B cell (primary cell): ENCODE measurements at regions not wholly inside any gene's neighbourhood (a gene's known extent, or its start where the extent isn't known, plus 50 kb on each side); places are given as distances from the start of the nearest gene placed in this dataset.

ENCODE experiments used
- ATAC-seq: fragments of 200-7000 bp; cut with Tn5 transposase; one replicate; pipeline ENCODE4 v1.10.0; 2021; ENCODE audit warnings: low read depth, mild to moderate bottlenecking, moderate number of reproducible peaks, moderate library complexity
- CTCF ChIA-PET: fragments of 350-600 bp; sonication (Branson Sonifier 250); formaldehyde crosslinking; loops from one replicate; lab custom pipeline; 2021; ENCODE audit warnings: antibody characterized with exemption, inconsistent platforms; lab: Charles Lee
- POLR2A ChIA-PET: fragments of 350-600 bp; sonication (Branson Sonifier 250); formaldehyde crosslinking; loops from one replicate; lab custom pipeline; 2021; ENCODE audit warnings: antibody characterized with exemption; lab: Charles Lee
- DNase-seq: peaks from one replicate; pipeline ENCODE4 v3.0.0; 2013
- H2AFZ ChIP-seq: 2 replicates; pipeline ENCODE4 v1.6.1; 2012; ENCODE audit warnings: mild to moderate bottlenecking, low read depth, low read length; ENCODE audit not compliant: insufficient read depth, poor library complexity, severe bottlenecking
- H3K27ac ChIP-seq, 2 donors: 1 replicate in 1 of 2; 2 replicates in 1 of 2; pipeline ENCODE4 v1.5.1; 2012 to 2013; ENCODE audit warnings: low read length in 2 of 2, mild to moderate bottlenecking in 2 of 2, moderate library complexity in 1 of 2
- H3K27me3 ChIP-seq, 4 experiments: fragments of 200-600 bp in 1 of 4; sonication (generic) in 1 of 4; replicated peaks in 1 of 4; 1 replicate in 2 of 4; 2 replicates in 2 of 4; pipeline versions ENCODE4 v1.6.1 to v1.7.0; 2013 to 2016; ENCODE audit warnings: low read length in 3 of 4, mild to moderate bottlenecking in 2 of 4, mixed read lengths in 1 of 4, moderate library complexity in 1 of 4; ENCODE audit not compliant: insufficient read depth in 4 of 4, control insufficient read depth in 3 of 4; ENCODE audit errors: control extremely low read depth in 1 of 4
- H3K36me3 ChIP-seq, 2 experiments: replicated peaks in 1 of 2; 1 replicate in 1 of 2; 2 replicates in 1 of 2; pipeline versions ENCODE4 v1.6.1 to v1.7.1; 2013; ENCODE audit warnings: low read length in 1 of 2; ENCODE audit not compliant: insufficient read depth in 2 of 2, control insufficient read depth in 1 of 2; ENCODE audit errors: control extremely low read depth in 1 of 2, extremely low read depth in 1 of 2
- H3K4me1 ChIP-seq, 2 donors: fragments of 200-600 bp in 1 of 2; sonication (generic) in 1 of 2; 1 replicate in 1 of 2; 2 replicates in 1 of 2; pipeline versions ENCODE4 v1.5.1 to v1.6.1; 2013 to 2017; ENCODE audit warnings: low read length in 2 of 2; ENCODE audit not compliant: control insufficient read depth in 2 of 2, insufficient read depth in 2 of 2
- H3K4me2 ChIP-seq: replicated peaks from 2 replicates; pipeline ENCODE3; 2012; ENCODE audit warnings: mild to moderate bottlenecking, low read depth, low read length; ENCODE audit not compliant: poor library complexity, severe bottlenecking
- H3K4me3 ChIP-seq, 5 experiments: fragments of 200-600 bp in 1 of 5; sonication (generic) in 1 of 5; 1 replicate in 3 of 5; 2 replicates in 2 of 5; pipeline versions ENCODE4 v1.5.1 to v1.7.0; 2011 to 2016; ENCODE audit warnings: low read length in 4 of 5, mild to moderate bottlenecking in 4 of 5, low read depth in 2 of 5, control low read depth in 1 of 5, moderate library complexity in 1 of 5; ENCODE audit not compliant: insufficient read depth in 1 of 5; ENCODE audit errors: control extremely low read depth in 1 of 5, extremely low read depth in 1 of 5
- H3K79me2 ChIP-seq: fragments of 200-600 bp; sonication (generic); one replicate; pipeline ENCODE4 v1.6.0; 2016; ENCODE audit warnings: low read length; ENCODE audit not compliant: control insufficient read depth, insufficient read depth
- H3K9ac ChIP-seq: fragments of 200-600 bp; sonication (generic); 2 replicates; pipeline ENCODE4 v1.6.1; 2017; ENCODE audit warnings: mild to moderate bottlenecking, low read length, moderate library complexity
- H3K9me3 ChIP-seq, 3 donors: one replicate each; pipeline versions ENCODE4 v1.6.1 to v1.7.1; 2013; ENCODE audit warnings: low read length in 2 of 3; ENCODE audit not compliant: control insufficient read depth in 2 of 3, insufficient read depth in 1 of 3; ENCODE audit errors: control extremely low read depth in 1 of 3
- H4K20me1 ChIP-seq: 2 replicates; pipeline ENCODE4 v1.6.0; 2012; ENCODE audit warnings: mild to moderate bottlenecking, low read length; ENCODE audit not compliant: insufficient read depth, control insufficient read depth, poor library complexity, severe bottlenecking
- H3K27ac Mint-ChIP-seq: one replicate; pipeline ENCODE4 v1.8.0; 2021; ENCODE audit warnings: mixed read lengths
- H3K27me3 Mint-ChIP-seq: one replicate; pipeline ENCODE4 v1.8.0; 2021; ENCODE audit warnings: mixed read lengths
- H3K4me1 Mint-ChIP-seq: one replicate; pipeline ENCODE4 v1.8.0; 2021; ENCODE audit warnings: mixed read lengths
- H3K4me3 Mint-ChIP-seq: one replicate; pipeline ENCODE4 v1.8.0; 2021; ENCODE audit warnings: mixed read lengths
- H3K9me3 Mint-ChIP-seq: one replicate; pipeline ENCODE4 v1.8.0; 2022; ENCODE audit warnings: mixed read lengths; ENCODE audit not compliant: insufficient read depth
- CTCF ChIP-seq: fragments of 200-600 bp; IDR thresholded peaks from one replicate; pipeline ENCODE4 v1.8.0; 2022; ENCODE audit warnings: antibody characterized with exemption, mild to moderate bottlenecking
- EZH2 ChIP-seq: IDR thresholded peaks from 2 replicates; pipeline ENCODE4 v1.6.1; 2012; ENCODE audit warnings: borderline replicate concordance, low read depth, mild to moderate bottlenecking, moderate library complexity, low read length; ENCODE audit not compliant: insufficient read depth, poor library complexity, severe bottlenecking
- WGBS: methylation state at CpG from one replicate; pipeline ENCODE4 v1.1.5; 2013; ENCODE audit warnings: missing lambda C conversion rate; ENCODE audit not compliant: insufficient coverage; 5-methylcytosine and 5-hydroxymethylcytosine counted together
- intact Hi-C: fragments of 100-400 bp; cut with micrococcal nuclease; formaldehyde crosslinking; loops from one replicate; pipeline ENCODE4 v1.10.0; 2022

GRCh38 chr4:122045533-122045932, 93.7 kb upstream of the TRPC3 start:
- ChIA-PET CTCF (no interaction called here), POLR2A (no interaction called here)
- H3K27me3 Mint-ChIP-seq: peaks cover 28% of the 10 kb centered on the region
- no peak overlapping the region for H3K9ac ChIP-seq
- H3K4me1 ChIP-seq: no peaks in the 10 kb centered on the region
- H2AFZ ChIP-seq: no peak overlapping the region
- H3K4me3 ChIP-seq: no peak overlapping the region
- no peaks in the 10 kb centered on the region for H3K9me3 ChIP-seq
- no peaks in the 10 kb centered on the region for H4K20me1 ChIP-seq
- no peak for ATAC-seq
- H3K27me3 ChIP-seq: no peaks in the 10 kb centered on the region
- intact Hi-C loops: no loop called here
- no peak for TF ChIP-seq CTCF
- TF ChIP-seq EZH2: no peak
- no peak overlapping the region for H3K4me3 Mint-ChIP-seq
- H3K9me3 Mint-ChIP-seq: peaks cover 4% of the 10 kb centered on the region
- no peak overlapping the region for H3K27ac ChIP-seq
- no peaks in the 10 kb centered on the region for H3K4me1 Mint-ChIP-seq
- no peaks in the 10 kb centered on the region for H3K79me2 ChIP-seq
- H3K36me3 ChIP-seq: no peaks in the 10 kb centered on the region
- no peak for DNase-seq
- no peak overlapping the region for H3K4me2 ChIP-seq
- no peak overlapping the region for H3K27ac Mint-ChIP-seq

- Histone ChIP-seq H4K20me1 (no peaks in the 10 kb centered on the region), H3K4me1 (no peaks in the 10 kb centered on the region), H3K27ac (no peak overlapping the region), H3K27me3 (no peaks in the 10 kb centered on the region), H3K79me2 (no peaks in the 10 kb centered on the region), H3K9me3 (no peaks in the 10 kb centered on the region), H3K4me2 (no peak overlapping the region), H2AFZ (no peak overlapping the region), H3K9ac (no peak overlapping the region), H3K4me3 (no peak overlapping the region), H3K36me3 (no peaks in the 10 kb centered on the region)
- ATAC-seq (no peak), DNase-seq (no peak)
- H3K27ac Mint-ChIP-seq: no peak overlapping the region
- H3K9me3 Mint-ChIP-seq: peaks cover 5% of the 10 kb centered on the region
- CTCF ChIA-PET: no interaction called here
- intact Hi-C loops: no loop called here
- no peak overlapping the region for H3K4me3 Mint-ChIP-seq
- POLR2A ChIA-PET: no interaction called here
- TF ChIP-seq EZH2 (no peak), CTCF (no peak)
- no peaks in the 10 kb centered on the region for H3K4me1 Mint-ChIP-seq
- peaks cover 27% of the 10 kb centered on the region for H3K27me3 Mint-ChIP-seq
- WGBS: no CpG with 5 or more reads among the region's 1 CpG
Observed at GRCh38 chr4:122044501-122044900, 92.6 kb upstream of the TRPC3 start.
